A673 (cell line): ENCODE measurements at regions not wholly inside any gene's neighbourhood (a gene's known extent, or its start where the extent isn't known, plus 50 kb on each side); places are given as distances from the start of the nearest gene placed in this dataset.

ENCODE experiments used
- CTCF ChIP-seq: fragments of 300-800, 200-600 bp; sonication (generic); conservative IDR thresholded peaks from 2 replicates; pipeline ENCODE4 v1.5.1; 2017; ENCODE audit warnings: low read depth, mild to moderate bottlenecking, antibody characterized with exemption, low read length, moderate library complexity, mixed read lengths
- EZH2 ChIP-seq: fragments of 200-600 bp; sonication (generic); IDR thresholded peaks from 2 replicates; pipeline ENCODE4 v1.6.1; 2017; ENCODE audit warnings: borderline replicate concordance, low read depth, mild to moderate bottlenecking, mixed read lengths, antibody characterized with exemption, low read length; ENCODE audit not compliant: poor library complexity, severe bottlenecking

GRCh38 chr2:120943403-120944034, 207.9 kb downstream of the GLI2 start:
- TF ChIP-seq CTCF (no peak), EZH2 (no peak)
